IMR-90 (cell line): ENCODE measurements at regions not wholly inside any gene's neighbourhood (a gene's known extent, or its start where the extent isn't known, plus 50 kb on each side); places are given as distances from the start of the nearest gene placed in this dataset.

Source experiments
- ATAC-seq: fragments of 200-7000 bp; cut with Tn5 transposase; 2 replicates; pipeline ENCODE4 v1.9.1; 2020; ENCODE audit warnings: low read depth, mild to moderate bottlenecking, moderate library complexity
- BruUV-seq: library from RNA; stranded (reverse); fragments of 400-500 nt; replicated peaks from 2 replicates; lab custom pipeline; 2021; lab: Mats Ljungman, UMichigan
- CTCF ChIA-PET: fragments of 300-600 bp; formaldehyde crosslinking; extraction: SDS; loops from one replicate; lab custom pipeline; 2021; ENCODE audit warnings: antibody characterized with exemption; lab: Yijun Ruan, JAX
- POLR2A ChIA-PET: fragments of 300-600 bp; sonication (Branson Sonifier 250); formaldehyde crosslinking; loops from one replicate; lab custom pipeline; 2022; ENCODE audit warnings: antibody characterized with exemption; ENCODE audit not compliant: unreplicated experiment; lab: Charles Lee
- DNase-seq: peaks from one replicate; pipeline ENCODE4 v3.0.0; 2013
- H2AFZ ChIP-seq: replicated peaks from 2 replicates; pipeline ENCODE3; 2013; ENCODE audit warnings: low read length, mild to moderate bottlenecking; ENCODE audit not compliant: poor library complexity
- H2AK5ac ChIP-seq: 2 replicates; pipeline ENCODE4 v1.6.1; 2013; ENCODE audit warnings: low read depth, low read length, inconsistent platforms
- H2AK9ac ChIP-seq: replicated peaks from 2 replicates; pipeline ENCODE3; 2013; ENCODE audit warnings: mild to moderate bottlenecking, low read depth, low read length, moderate library complexity; ENCODE audit not compliant: poor library complexity
- H2BK120ac ChIP-seq: 2 replicates; pipeline ENCODE4 v1.6.1; 2013; ENCODE audit warnings: low read depth, low read length, inconsistent platforms
- H2BK15ac ChIP-seq: 3 replicates; pipeline ENCODE4 v1.6.1; 2013; ENCODE audit warnings: low read depth, low read length, inconsistent platforms
- H2BK20ac ChIP-seq: 2 replicates; pipeline ENCODE4 v1.6.1; 2013; ENCODE audit warnings: low read depth, mild to moderate bottlenecking, inconsistent platforms, low read length, moderate library complexity
- H2BK5ac ChIP-seq: 2 replicates; pipeline ENCODE4 v1.6.1; 2013; ENCODE audit warnings: mild to moderate bottlenecking, low read depth, low read length, inconsistent platforms; ENCODE audit not compliant: poor library complexity, severe bottlenecking
- H3K14ac ChIP-seq: replicated peaks from 2 replicates; pipeline ENCODE4 v1.6.1; 2013; ENCODE audit warnings: low read depth, low read length, inconsistent platforms
- H3K18ac ChIP-seq: 2 replicates; pipeline ENCODE4 v1.6.1; 2013; ENCODE audit warnings: low read depth, low read length, control low read depth
- H3K23ac ChIP-seq: 2 replicates; pipeline ENCODE4 v1.6.1; 2013; ENCODE audit warnings: low read depth, low read length, inconsistent platforms
- H3K27ac ChIP-seq: 2 replicates; pipeline ENCODE4 v1.5.1; 2013; ENCODE audit warnings: mild to moderate bottlenecking, control low read depth, low read length; ENCODE audit not compliant: insufficient read depth
- H3K27me3 ChIP-seq: 2 replicates; pipeline ENCODE4 v1.6.1; 2013; ENCODE audit warnings: low read length; ENCODE audit not compliant: control insufficient read depth, insufficient read depth
- H3K36me3 ChIP-seq: 2 replicates; pipeline ENCODE4 v1.6.1; 2013; ENCODE audit warnings: low read length, mixed read lengths; ENCODE audit not compliant: control insufficient read depth, insufficient read depth
- H3K4ac ChIP-seq: 2 replicates; pipeline ENCODE4 v1.6.1; 2013; ENCODE audit warnings: low read depth, low read length, inconsistent platforms
- H3K4me1 ChIP-seq: 2 replicates; pipeline ENCODE4 v1.6.1; 2013; ENCODE audit warnings: low read length, mixed read lengths; ENCODE audit not compliant: control insufficient read depth, insufficient read depth
- H3K4me2 ChIP-seq: 2 replicates; pipeline ENCODE4 v1.6.1; 2013; ENCODE audit warnings: low read depth, mild to moderate bottlenecking, control low read depth, low read length, moderate library complexity
- H3K4me3 ChIP-seq: 2 replicates; pipeline ENCODE4 v1.5.1; 2013; ENCODE audit warnings: low read depth, mild to moderate bottlenecking, control low read depth, low read length, moderate library complexity; ENCODE audit not compliant: insufficient read depth
- H3K56ac ChIP-seq: 2 replicates; pipeline ENCODE4 v1.6.1; 2013; ENCODE audit warnings: low read length, inconsistent platforms; ENCODE audit not compliant: insufficient read depth; ENCODE audit errors: extremely low read depth
- H3K79me1 ChIP-seq, 2 experiments: 2 replicates each; pipeline ENCODE4 v1.6.1; 2013; ENCODE audit warnings: low read length in 2 of 2, inconsistent platforms in 1 of 2, low read depth in 1 of 2
- H3K9ac ChIP-seq: 2 replicates; pipeline ENCODE4 v1.6.1; 2013; ENCODE audit warnings: low read depth, low read length, control low read depth
- H3K9me1 ChIP-seq: 2 replicates; pipeline ENCODE4 v1.6.1; 2013; ENCODE audit warnings: low read length, inconsistent platforms; ENCODE audit not compliant: insufficient read depth
- H3K9me3 ChIP-seq: 2 replicates; pipeline ENCODE4 v1.6.1; 2013; ENCODE audit warnings: low read length; ENCODE audit not compliant: control insufficient read depth, insufficient read depth
- H4K20me1 ChIP-seq: 2 replicates; pipeline ENCODE4 v1.6.1; 2013; ENCODE audit warnings: low read length, inconsistent platforms; ENCODE audit not compliant: insufficient read depth
- H4K5ac ChIP-seq: 2 replicates; pipeline ENCODE4 v1.6.1; 2013; ENCODE audit warnings: mild to moderate bottlenecking, low read depth, low read length, control low read depth
- H4K8ac ChIP-seq, 2 experiments: 2 replicates each; pipeline ENCODE4 v1.6.1; 2013; ENCODE audit warnings: low read depth in 2 of 2, low read length in 2 of 2, control low read depth in 1 of 2, inconsistent platforms in 1 of 2
- H4K91ac ChIP-seq: 2 replicates; pipeline ENCODE4 v1.6.1; 2013; ENCODE audit warnings: low read depth, low read length, inconsistent platforms; ENCODE audit not compliant: insufficient read depth
- BHLHE40 ChIP-seq: fragments of 150-350 bp; IDR thresholded peaks from 2 replicates; pipeline ENCODE4 v1.6.1; 2016; ENCODE audit warnings: mild to moderate bottlenecking, low read depth, low read length
- CEBPB ChIP-seq: IDR thresholded peaks from 2 replicates; pipeline ENCODE4 v1.6.1; 2012; ENCODE audit warnings: low read depth, low read length, improper control_type of control experiment
- ELK1 ChIP-seq: fragments of 150-350 bp; IDR thresholded peaks from 2 replicates; pipeline ENCODE4 v1.6.1; 2016; ENCODE audit warnings: low read depth, mild to moderate bottlenecking, low read length, moderate library complexity, borderline replicate concordance
- FOS ChIP-seq: fragments of 150-350 bp; IDR thresholded peaks from 2 replicates; pipeline ENCODE4 v1.6.1; 2016; ENCODE audit warnings: low read depth, low read length
- MAZ ChIP-seq: IDR thresholded peaks from 2 replicates; pipeline ENCODE4 v1.6.1; 2012; ENCODE audit warnings: low read depth, mild to moderate bottlenecking, low read length, improper control_type of control experiment, moderate library complexity, borderline replicate concordance
- NFE2L2 ChIP-seq: fragments of 150-350 bp; IDR thresholded peaks from 2 replicates; pipeline ENCODE4 v1.6.1; 2016; ENCODE audit warnings: low read depth, mild to moderate bottlenecking, low read length
- POLR2A ChIP-seq: IDR thresholded peaks from 2 replicates; pipeline ENCODE4 v1.6.1; 2012; ENCODE audit warnings: mild to moderate bottlenecking, low read depth, low read length
- RAD21 ChIP-seq: IDR thresholded peaks from 2 replicates; pipeline ENCODE4 v1.6.1; 2012; ENCODE audit warnings: low read length, improper control_type of control experiment
- RCOR1 ChIP-seq: IDR thresholded peaks from 2 replicates; pipeline ENCODE4 v1.6.1; 2012; ENCODE audit warnings: mild to moderate bottlenecking, low read length, improper control_type of control experiment; ENCODE audit not compliant: insufficient replicate concordance
- SMC3 ChIP-seq: fragments of 150-350 bp; IDR thresholded peaks from 2 replicates; pipeline ENCODE4 v1.6.1; 2016; ENCODE audit warnings: low read depth, mild to moderate bottlenecking, antibody characterized with exemption, low read length, moderate library complexity
- WGBS, 2 experiments: methylation state at CpG; one replicate each; pipeline versions ENCODE4 v1.1.5 to v1.1.7; 2013; ENCODE audit warnings: missing lambda C conversion rate in 2 of 2; ENCODE audit not compliant: insufficient read length in 1 of 2; ENCODE audit errors: extremely low coverage in 2 of 2; 5-methylcytosine and 5-hydroxymethylcytosine counted together
- dilution Hi-C: fragments of 300-500 bp; cut with HindIII; formaldehyde crosslinking; loops from one replicate; pipeline ENCODE4 v1.14.3; 2018; ENCODE audit warnings: low sequenced_read_pairs; ENCODE audit not compliant: unreplicated experiment
- in situ Hi-C: fragments of 300-500 bp; cut with MboI; formaldehyde crosslinking; loops from 3 replicates; pipeline ENCODE4 v1.14.3; 2019; ENCODE audit warnings: low sequenced_read_pairs, inconsistent platforms, mixed read lengths
- intact Hi-C: fragments of 100-400 bp; cut with micrococcal nuclease; formaldehyde crosslinking; loops from 2 replicates; pipeline ENCODE4 v1.10.0; 2022

DNA sequence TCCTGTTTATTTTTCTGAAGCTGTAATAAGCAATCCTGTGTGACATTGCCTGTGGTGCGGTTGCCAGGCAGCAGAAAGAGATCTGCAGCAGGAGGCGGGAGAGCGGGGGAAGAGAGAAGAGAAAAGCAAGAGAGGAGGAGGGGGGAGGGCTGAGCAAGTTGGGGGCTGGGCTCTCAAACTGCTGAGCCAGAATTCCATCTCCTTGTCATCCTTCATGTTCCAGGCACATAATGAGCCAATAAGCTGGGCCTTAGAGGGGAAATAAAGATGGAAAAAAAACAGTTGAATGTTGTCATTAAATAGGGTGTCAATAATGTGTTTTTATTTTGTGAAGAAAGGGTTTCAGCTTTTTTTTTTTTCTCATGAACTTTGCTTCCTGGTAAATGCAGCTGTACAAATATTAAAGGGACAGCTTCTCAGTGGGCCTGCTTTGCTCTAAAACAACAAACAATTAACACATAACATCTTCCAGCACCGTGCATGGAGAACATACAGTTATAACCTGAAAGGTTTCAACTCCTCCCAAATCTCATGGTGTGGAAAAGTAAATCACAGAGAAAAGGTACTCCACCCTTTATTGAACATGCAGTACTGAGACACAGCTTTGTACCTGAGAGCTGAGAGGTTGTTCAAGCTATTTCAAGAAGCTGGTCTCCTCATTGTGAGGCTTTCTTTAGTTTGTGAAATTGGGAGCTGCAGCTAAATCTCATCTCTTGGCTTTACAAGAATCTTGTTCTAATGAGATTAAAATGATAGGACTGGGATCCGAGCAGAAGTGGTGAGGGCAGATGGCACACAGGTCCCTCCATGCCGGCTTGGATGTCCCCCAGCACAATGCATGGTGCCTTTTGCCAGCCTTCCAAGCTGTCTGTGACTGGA is 451.1 kb upstream of the KCNMB2 start:
- H4K5ac ChIP-seq: peak overlapping the region; percentile 31; the same call in 1 of the 2 replicates
- no peaks in the 10 kb centered on the region for H4K20me1 ChIP-seq
- H3K56ac ChIP-seq: no peak overlapping the region
- H2BK15ac ChIP-seq: peak overlapping the region; percentile 33; the same call in 1 of the 3 replicates
- dilution Hi-C loops: no loop called here
- ChIA-PET CTCF (interaction anchor here (0.6 to 1.5 kb wide), 4 partner anchors 34 to 288 kb away, joined by 3 to 6 read pairs (median 4); no protein-coding TSS in a partner anchor), POLR2A (interaction anchor here (0.6 kb wide), 1 partner anchor 12 kb away, joined by 17 read pairs; no protein-coding TSS in a partner anchor)
- no peak overlapping the region for H3K4me2 ChIP-seq
- ATAC-seq: peak; percentile 93
- no peaks in the 10 kb centered on the region for H3K36me3 ChIP-seq
- BruUV-seq: no TSS peak
- peaks cover 9% of the 10 kb centered on the region for H3K4me1 ChIP-seq
- no peak overlapping the region; the same call in 1 of the 2 replicates for H3K23ac ChIP-seq
- WGBS, 2 experiments: no CpG with 5 or more reads among the region's 6 CpGs
- peaks cover 2% of the 10 kb centered on the region; the same call in 1 of the 2 replicates for H3K9me1 ChIP-seq
- peak overlapping the region; percentile 38 for H3K4ac ChIP-seq
- H3K4me3 ChIP-seq: no peak overlapping the region
- in situ Hi-C loops: no loop called here
- H4K91ac ChIP-seq: peak overlapping the region; percentile 23; the same call in 1 of the 2 replicates
- H2BK120ac ChIP-seq: peak overlapping the region; percentile 73
- H2AK5ac ChIP-seq: peak overlapping the region; percentile 53; the same call in 1 of the 2 replicates
- H2BK20ac ChIP-seq: peak overlapping the region; percentile 35; the same call in 1 of the 2 replicates
- intact Hi-C loops: loop anchor here (10.0 kb wide), 1 partner anchor 240 kb away; no protein-coding TSS in a partner anchor
- no peaks in the 10 kb centered on the region for H3K9me3 ChIP-seq
- H3K18ac ChIP-seq: peak overlapping the region; percentile 36
- H3K79me1 ChIP-seq: no peaks in the 10 kb centered on the region
- H2AK9ac ChIP-seq: no peak overlapping the region
- no peaks in the 10 kb centered on the region for H3K27me3 ChIP-seq
- H3K9ac ChIP-seq: no peak overlapping the region
- H3K27ac ChIP-seq: no peak overlapping the region; the same call in 1 of the 2 replicates
- no peak overlapping the region for H2BK5ac ChIP-seq
- peak overlapping the region; percentile 39 to 43; a peak in 2 of 4 replicates for H4K8ac ChIP-seq
- peak overlapping the region; percentile 1; the same call in 1 of the 2 replicates for H3K14ac ChIP-seq
- peak; percentile 19; the same call in 1 of the 2 replicates for TF ChIP-seq RAD21
- TF ChIP-seq CEBPB: peak; percentile 28; the same call in 1 of the 2 replicates
- TF ChIP-seq RCOR1: no peak
- TF ChIP-seq ELK1: no peak
- no peak for TF ChIP-seq POLR2A
- TF ChIP-seq BHLHE40: no peak
- no peak for TF ChIP-seq FOS
- no peak for TF ChIP-seq SMC3
- no peak for TF ChIP-seq NFE2L2
- TF ChIP-seq MAZ: peak; percentile 40; the same call in 1 of the 2 replicates
- peak overlapping the region; percentile 41 for H2AFZ ChIP-seq
- peak; percentile 83 for DNase-seq
